ENCODE measurements at regions not wholly inside any gene's neighbourhood (a gene's known extent, or its start where the extent isn't known, plus 50 kb on each side); places are given as distances from the start of the nearest gene placed in this dataset.

GRCh38 chr11:76298255-76298654 is 82.7 kb downstream of the THAP12 start:
- Mint-ChIP-seq H3K9me3 (ENCODE audit: unreplicated experiment) (no peaks in the 10 kb centered on the region), H3K4me3 (ENCODE audit: unreplicated experiment) (no peak overlapping the region), H3K4me1 (ENCODE audit: low read depth, unreplicated experiment) (no peaks in the 10 kb centered on the region), H3K27ac (ENCODE audit: unreplicated experiment) (no peak overlapping the region), H3K27me3 (ENCODE audit: insufficient read depth, unreplicated experiment) (no peaks in the 10 kb centered on the region), H3K36me3 (ENCODE audit: insufficient read depth, unreplicated experiment) (no peaks in the 10 kb centered on the region)
- no peaks in the 10 kb centered on the region for H3K27me3 ChIP-seq (replicated peaks; ENCODE audit: control insufficient read depth, insufficient read depth, low read length)
- TF ChIP-seq, protein P1, sequence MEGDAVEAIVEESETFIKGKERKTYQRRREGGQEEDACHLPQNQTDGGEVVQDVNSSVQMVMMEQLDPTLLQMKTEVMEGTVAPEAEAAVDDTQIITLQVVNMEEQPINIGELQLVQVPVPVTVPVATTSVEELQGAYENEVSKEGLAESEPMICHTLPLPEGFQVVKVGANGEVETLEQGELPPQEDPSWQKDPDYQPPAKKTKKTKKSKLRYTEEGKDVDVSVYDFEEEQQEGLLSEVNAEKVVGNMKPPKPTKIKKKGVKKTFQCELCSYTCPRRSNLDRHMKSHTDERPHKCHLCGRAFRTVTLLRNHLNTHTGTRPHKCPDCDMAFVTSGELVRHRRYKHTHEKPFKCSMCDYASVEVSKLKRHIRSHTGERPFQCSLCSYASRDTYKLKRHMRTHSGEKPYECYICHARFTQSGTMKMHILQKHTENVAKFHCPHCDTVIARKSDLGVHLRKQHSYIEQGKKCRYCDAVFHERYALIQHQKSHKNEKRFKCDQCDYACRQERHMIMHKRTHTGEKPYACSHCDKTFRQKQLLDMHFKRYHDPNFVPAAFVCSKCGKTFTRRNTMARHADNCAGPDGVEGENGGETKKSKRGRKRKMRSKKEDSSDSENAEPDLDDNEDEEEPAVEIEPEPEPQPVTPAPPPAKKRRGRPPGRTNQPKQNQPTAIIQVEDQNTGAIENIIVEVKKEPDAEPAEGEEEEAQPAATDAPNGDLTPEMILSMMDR (IDR thresholded peaks at IDR 0.05; ENCODE audit: insufficient read depth in 1 of 2, low read depth in 1 of 2, low read length in 1 of 2, severe bottlenecking in 1 of 2, unreplicated experiment in 1 of 2): no peak
- ChIA-PET POLR2A (no interaction called here), CTCF (interaction anchor here (0.7 to 1.5 kb wide), 2 partner anchors 90 to 163 kb away, joined by 3 to 4 read pairs; no protein-coding TSS in a partner anchor)
- no peak for DNase-seq
- H3K4me1 ChIP-seq: no peaks in the 10 kb centered on the region
- intact Hi-C loops (cut with micrococcal nuclease; ENCODE audit: unreplicated experiment): no loop called here
- no peak overlapping the region for H3K4me3 ChIP-seq (ENCODE audit: low read depth, low read length)
- H3K9me3 ChIP-seq: no peaks in the 10 kb centered on the region
- no peaks in the 10 kb centered on the region for H3K36me3 ChIP-seq (ENCODE audit: control insufficient read depth, insufficient read depth, low read length)
- BruUV-seq (replicated peaks): no TSS peak

DNA sequence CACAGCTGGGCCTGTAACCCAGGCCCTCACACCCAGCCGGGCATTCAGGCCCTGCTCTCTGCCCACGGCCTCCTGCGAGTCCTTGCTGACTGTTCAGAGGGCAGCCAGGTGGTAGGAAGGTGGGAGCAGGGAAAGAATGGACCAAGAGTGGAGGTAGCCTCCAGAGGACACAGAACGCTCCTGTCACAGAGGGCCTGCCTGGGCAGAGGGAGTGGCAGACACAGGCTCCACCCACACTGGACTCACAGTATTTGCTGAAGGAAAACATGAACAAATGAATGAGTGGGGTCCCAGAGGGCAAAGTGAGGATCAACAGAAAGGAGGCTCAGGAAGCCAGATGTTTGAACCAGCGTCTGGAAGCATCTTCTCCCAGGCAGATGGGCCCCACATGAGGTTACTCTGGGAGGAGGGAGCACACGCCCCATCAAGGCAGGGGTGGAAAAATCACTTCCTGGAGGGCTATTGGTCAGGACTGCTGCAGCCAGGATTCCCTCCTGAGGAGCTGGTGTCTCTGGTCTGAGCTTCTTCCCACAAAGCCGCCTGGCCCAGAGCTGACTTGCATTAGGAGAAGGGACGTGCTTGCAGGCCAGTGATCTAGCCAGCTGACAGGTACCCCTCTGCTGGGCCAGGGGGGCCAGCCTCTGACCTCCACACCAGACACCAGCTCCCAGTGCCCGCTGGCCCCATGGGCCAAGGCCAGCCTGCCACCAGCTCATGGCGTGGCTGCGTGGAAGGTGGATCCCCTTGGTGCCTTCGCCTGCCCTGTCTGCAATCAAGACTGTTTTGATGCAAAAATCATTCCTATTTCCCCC is 84.0 kb downstream of the THAP12 start:
- BruUV-seq (replicated peaks): no TSS peak
- Mint-ChIP-seq H3K27ac (ENCODE audit: unreplicated experiment) (no peak overlapping the region), H3K9me3 (ENCODE audit: unreplicated experiment) (no peaks in the 10 kb centered on the region), H3K4me3 (ENCODE audit: unreplicated experiment) (no peak overlapping the region), H3K27me3 (ENCODE audit: insufficient read depth, unreplicated experiment) (no peaks in the 10 kb centered on the region), H3K36me3 (ENCODE audit: insufficient read depth, unreplicated experiment) (no peaks in the 10 kb centered on the region), H3K4me1 (ENCODE audit: low read depth, unreplicated experiment) (no peaks in the 10 kb centered on the region)
- ChIA-PET POLR2A (no interaction called here), CTCF (interaction anchor here (1.0 to 1.1 kb wide), 2 partner anchors 22 to 88 kb away, joined by 3 to 4 read pairs; no protein-coding TSS in a partner anchor)
- Histone ChIP-seq H3K4me3 (ENCODE audit: low read depth, low read length) (no peak overlapping the region), H3K4me1 (no peaks in the 10 kb centered on the region; the same call in 1 of the 2 replicates), H3K9me3 (no peaks in the 10 kb centered on the region), H3K27me3 (replicated peaks; ENCODE audit: control insufficient read depth, insufficient read depth, low read length) (no peaks in the 10 kb centered on the region), H3K36me3 (ENCODE audit: control insufficient read depth, insufficient read depth, low read length) (no peaks in the 10 kb centered on the region)
- TF ChIP-seq, protein P1 (IDR thresholded peaks at IDR 0.05; ENCODE audit: insufficient read depth in 1 of 2, low read depth in 1 of 2, low read length in 1 of 2, severe bottlenecking in 1 of 2, unreplicated experiment in 1 of 2): no peak
- peak in 1 of 2 experiments; percentile 33 for DNase-seq
- intact Hi-C loops (cut with micrococcal nuclease; ENCODE audit: unreplicated experiment): no loop called here

- CTCF ChIA-PET: interaction anchor here (1.3 to 1.9 kb wide), 2 partner anchors 11 to 85 kb away, joined by 7 to 8 read pairs; no protein-coding TSS in a partner anchor
- Mint-ChIP-seq H3K4me1 (ENCODE audit: low read depth, unreplicated experiment) (peaks cover 9% of the 10 kb centered on the region), H3K36me3 (ENCODE audit: insufficient read depth, unreplicated experiment) (no peaks in the 10 kb centered on the region), H3K4me3 (ENCODE audit: unreplicated experiment) (no peak overlapping the region), H3K27me3 (ENCODE audit: insufficient read depth, unreplicated experiment) (no peaks in the 10 kb centered on the region), H3K27ac (ENCODE audit: unreplicated experiment) (no peak overlapping the region), H3K9me3 (ENCODE audit: unreplicated experiment) (no peaks in the 10 kb centered on the region)
- no peak for DNase-seq
- POLR2A ChIA-PET: interaction anchor here (1.0 kb wide), 1 partner anchor 11 kb away, joined by 7 read pairs; no protein-coding TSS in a partner anchor
- Histone ChIP-seq H3K27me3 (replicated peaks; ENCODE audit: control insufficient read depth, insufficient read depth, low read length) (no peaks in the 10 kb centered on the region), H3K4me1 (peaks cover 4% of the 10 kb centered on the region; the same call in 1 of the 2 replicates), H3K9me3 (no peaks in the 10 kb centered on the region), H3K36me3 (ENCODE audit: control insufficient read depth, insufficient read depth, low read length) (no peaks in the 10 kb centered on the region), H3K4me3 (ENCODE audit: low read depth, low read length) (no peak overlapping the region)
- intact Hi-C loops (cut with micrococcal nuclease; ENCODE audit: unreplicated experiment): no loop called here
- TF ChIP-seq, protein P1 (IDR thresholded peaks at IDR 0.05; ENCODE audit: insufficient read depth in 1 of 2, low read depth in 1 of 2, low read length in 1 of 2, severe bottlenecking in 1 of 2, unreplicated experiment in 1 of 2): no peak
- BruUV-seq (replicated peaks): no TSS peak
Observed at GRCh38 chr11:76293189-76293631, 86.9 kb upstream of the WNT11 start.

Measured in Caco-2 (cell line).